GM19455 (cell line): ENCODE measurements at regions not wholly inside any gene's neighbourhood (a gene's known extent, or its start where the extent isn't known, plus 50 kb on each side); places are given as distances from the start of the nearest gene placed in this dataset.
"Not testable (repeated sequence)": the region's sequence is repeated elsewhere in the genome, so short reads cannot be mapped to it uniquely, and the experiment has no call there.

ENCODE experiments used
- ATAC-seq: cut with Tn5 transposase; IDR thresholded peaks from one replicate; pipeline ENCODE4 v1.9.1; 2021; ENCODE audit not compliant: unreplicated experiment

GRCh38 chr6:106885679-106886078 lies 88.8 kb downstream of the CD24 start:
- ATAC-seq, result no peak

- no peak for ATAC-seq
Measured at GRCh38 chr6:106884576-106884975, 90.0 kb downstream of the CD24 start.

- ATAC-seq, result no peak
Measured at GRCh38 chr6:106883808-106884262, 90.7 kb downstream of the CD24 start.

DNA sequence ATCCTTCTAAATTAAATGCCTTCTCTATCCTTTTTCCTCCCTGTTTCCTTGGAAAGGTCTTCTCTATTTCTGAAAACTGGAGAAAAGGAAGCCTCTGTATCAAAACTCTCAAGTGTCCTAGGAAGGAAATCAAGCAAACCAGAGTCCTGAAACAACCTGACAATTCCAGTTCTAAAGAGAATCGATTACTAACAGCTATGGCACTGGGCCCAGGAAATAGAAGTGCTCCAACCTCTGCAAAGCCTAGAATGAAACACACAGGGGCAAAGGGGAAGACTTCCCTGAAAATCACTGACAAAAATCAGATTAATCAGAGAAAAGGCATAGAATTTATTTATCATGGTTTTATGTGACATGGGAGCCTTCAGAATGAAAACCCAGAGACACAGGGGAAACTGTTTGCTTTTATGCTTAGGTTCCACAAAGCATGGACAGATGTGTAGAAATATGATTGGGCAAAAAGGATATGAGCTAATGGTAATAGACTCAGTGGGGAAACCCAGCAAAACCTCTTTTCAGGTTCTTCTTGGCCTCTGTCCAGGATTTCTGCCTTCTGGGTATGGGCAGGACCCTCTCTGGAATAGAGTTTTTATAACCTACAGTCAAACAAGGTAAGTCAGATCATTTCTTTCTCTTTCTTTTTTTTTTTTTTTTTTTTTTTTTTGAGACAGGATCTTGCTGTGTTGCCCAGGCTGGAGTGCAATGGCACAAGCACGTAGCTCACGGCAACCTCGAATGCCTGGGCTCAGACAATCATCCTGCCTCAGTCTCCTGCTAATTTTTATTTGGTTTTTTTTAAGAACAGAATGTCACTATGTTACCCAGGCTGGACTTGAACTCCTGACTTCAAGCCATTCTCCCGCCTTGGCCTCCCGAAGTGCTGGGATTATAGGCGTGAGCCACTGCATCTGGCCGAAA lies 91.7 kb downstream of the CD24 start:
- ATAC-seq, result no peak

DNA sequence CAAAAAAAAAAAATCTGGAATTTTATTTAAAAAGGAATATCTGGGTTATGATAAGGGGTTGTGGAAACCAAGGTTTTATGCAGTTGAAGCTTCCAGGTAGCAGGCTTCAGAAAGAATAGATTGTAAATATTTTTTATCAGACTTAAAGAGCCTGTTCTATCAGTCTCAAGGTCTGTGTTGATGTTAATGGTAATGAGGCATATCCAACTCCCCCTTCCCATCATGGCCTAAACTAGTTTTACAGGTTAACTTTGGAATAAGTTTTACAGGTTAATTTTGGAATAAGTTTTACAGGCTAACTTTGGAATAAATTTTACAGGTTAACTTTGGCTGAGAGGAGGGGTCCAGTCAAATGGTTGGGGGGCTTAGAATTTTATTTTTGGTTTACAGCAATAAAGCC lies 92.4 kb downstream of the CD24 start:
- no peak for ATAC-seq

DNA sequence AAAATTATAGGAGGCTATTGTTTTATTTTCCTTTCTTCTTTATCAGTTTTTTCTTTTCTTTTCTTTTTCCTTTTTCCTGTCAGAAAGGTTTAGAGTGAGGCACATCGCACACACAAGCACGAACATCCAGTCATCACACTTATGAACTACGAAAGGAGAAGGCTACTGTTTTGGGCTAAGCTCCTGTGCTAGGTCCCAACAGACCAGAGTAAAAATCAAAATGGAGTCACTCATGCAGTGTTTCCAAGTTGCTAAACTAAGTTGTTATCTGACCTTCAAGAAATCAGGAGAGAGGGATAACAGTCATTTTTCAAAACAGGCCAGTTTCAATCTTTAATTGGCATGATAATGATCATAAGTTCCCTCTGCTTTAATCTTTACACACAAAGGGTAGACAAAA lies 93.6 kb downstream of the CD24 start:
- ATAC-seq, result no peak

- no peak for ATAC-seq
Measured at GRCh38 chr6:106875782-106876321, 98.7 kb downstream of the CD24 start.

GRCh38 chr6:106874481-106874880 lies 100.0 kb downstream of the CD24 start:
- no peak for ATAC-seq

GRCh38 chr6:106872049-106872448 lies 102.5 kb downstream of the CD24 start:
- ATAC-seq, result no peak

DNA sequence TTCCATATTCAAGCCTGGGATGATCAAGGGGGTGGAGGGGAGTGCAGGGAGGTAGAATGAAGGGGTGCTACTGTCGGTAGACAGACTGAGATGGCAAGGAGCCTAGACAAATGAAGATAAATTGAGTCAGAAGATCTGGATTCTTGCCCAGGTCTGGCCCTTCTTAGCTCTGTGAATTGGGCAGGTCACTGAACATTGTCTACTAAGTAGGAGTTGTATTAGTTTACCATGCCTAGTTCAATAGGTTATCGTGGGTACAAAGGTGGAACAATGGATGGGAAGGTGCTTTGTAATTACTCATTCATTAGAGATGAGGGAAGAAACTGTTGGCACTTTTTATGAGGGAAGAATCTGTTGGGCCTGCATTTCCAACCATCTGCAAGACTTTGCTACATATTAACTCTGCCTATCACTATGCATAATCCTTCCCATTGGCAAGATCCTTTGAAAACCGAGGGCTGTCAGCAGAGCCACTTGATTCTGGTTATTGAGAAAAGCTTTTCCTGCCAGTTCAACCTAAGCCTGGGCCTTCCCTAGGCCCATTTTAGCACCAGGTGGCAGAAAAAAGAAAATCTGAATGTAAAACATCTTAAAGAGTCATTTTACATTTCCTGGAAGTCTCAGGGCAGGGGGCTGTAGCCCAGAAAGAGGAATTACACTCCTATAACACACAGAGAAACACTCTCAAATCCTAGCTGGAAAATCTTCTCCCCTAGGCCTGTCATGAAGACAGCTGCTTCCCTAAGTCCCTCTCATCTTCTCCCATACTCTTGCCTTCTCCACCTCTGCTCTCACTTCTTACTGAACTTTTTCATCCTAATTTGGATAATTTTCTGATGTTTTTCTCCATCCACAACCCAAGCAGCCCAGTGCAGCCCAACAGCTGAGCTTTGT lies 103.5 kb downstream of the CD24 start:
- no peak for ATAC-seq

DNA sequence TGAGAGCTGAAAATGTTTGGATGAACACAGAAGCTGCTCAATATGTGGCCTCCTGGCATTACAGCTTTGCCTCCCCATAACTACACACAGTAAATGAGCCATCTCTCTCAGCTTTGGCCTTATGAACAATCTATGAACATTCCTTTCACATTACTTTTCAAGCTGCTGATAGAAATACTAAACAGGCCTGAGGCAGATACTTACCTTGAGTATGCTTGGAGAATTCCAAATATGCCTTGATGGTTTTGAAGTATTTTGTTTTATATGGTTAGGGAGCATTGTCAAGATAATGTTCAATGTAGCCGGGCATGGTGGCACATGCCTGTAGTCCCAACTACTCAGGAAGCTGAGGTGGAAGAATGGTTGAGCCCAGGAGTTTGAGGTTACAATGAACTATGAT lies 104.5 kb downstream of the CD24 start:
- no peak for ATAC-seq

DNA sequence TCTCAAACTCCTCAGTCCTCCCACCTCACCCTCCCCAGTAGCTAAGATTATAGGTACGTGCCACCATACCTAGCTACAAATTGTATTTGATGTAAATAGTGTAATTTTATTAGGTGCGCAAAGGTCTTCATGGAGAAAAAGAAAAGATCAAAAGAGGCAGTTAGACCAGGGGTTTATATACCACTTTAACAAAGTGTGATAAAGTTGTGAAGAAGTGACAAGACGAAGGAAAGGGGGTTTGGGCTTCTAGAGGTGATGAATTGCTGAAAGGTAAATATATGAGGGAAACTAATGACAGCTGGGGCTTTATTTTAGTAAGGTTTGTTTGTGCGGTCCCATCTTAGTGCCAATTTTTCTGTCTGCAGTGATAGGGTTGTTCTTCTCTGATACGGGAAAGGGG lies 105.3 kb downstream of the CD24 start:
- no peak for ATAC-seq

- no peak for ATAC-seq
Measured at GRCh38 chr6:106866875-106867658, 107.5 kb downstream of the CD24 start.

GRCh38 chr6:106862858-106863257 lies 111.7 kb downstream of the CD24 start:
- no peak for ATAC-seq

GRCh38 chr6:106860940-106861339 lies 113.6 kb downstream of the CD24 start:
- ATAC-seq, result no peak

DNA sequence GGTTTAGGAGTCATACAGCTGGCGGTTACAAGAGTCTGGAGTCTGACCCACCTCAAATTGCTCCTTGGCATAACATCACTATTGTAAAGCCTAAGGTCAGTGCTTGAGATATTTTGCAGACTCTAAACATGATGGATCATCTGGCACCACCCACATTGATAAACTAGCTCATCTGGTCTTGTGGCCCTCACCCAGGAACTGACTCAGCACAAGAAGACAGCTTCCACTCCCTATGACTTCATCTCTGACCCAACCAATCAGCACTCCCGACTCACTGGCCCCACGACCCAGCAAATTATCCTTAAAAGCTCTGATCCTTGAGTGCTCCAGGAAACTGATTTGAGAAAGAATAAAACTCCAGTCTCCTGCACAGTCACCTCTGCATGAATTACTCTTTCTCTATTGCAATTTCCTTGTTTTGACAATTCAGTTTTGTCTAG lies 115.9 kb downstream of the CD24 start:
- ATAC-seq, result no peak

DNA sequence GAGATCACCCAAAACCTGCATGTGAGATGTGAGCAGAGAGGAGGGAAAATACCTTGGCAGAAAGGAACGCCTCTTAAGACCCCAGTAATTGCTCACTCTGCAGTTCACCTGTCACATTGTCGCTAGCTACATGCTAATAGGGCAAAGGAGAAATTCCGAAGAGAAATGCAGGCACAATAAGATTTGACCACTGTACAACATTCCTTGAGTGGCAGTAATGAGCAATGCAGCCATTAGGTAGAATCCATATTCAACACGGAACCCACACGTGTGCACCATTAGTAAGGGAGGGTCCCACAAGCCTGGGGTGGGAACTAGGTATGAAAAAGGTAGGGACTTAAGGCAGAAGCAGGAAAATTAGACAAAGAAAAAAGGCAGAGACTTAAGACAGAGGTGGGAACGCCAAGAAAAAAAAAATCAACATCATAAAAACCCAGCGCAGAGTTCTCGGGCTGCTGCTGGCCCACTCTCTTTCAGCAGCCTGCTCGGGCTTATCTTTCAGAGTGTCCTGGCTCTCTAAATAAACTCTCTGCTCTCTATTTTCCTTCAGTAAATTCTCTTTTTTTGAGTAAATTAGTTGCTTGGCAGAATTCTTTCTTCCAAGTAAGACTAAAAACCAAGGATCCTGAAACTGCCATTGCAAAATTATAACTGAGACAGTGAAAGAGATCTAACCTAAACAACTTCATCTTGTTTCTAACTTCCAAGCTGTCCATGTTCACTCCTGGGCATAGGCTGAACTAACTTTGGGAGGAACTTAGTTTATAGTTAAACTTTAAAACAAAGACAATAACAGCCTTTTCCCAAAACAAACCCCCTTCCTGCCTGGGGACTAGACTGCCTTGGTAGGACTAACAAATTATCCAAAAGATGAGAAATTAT lies 116.5 kb downstream of the CD24 start:
- ATAC-seq, result no peak

- ATAC-seq, result not testable (repeated sequence)
Measured at GRCh38 chr6:106857310-106857709, 117.2 kb downstream of the CD24 start.

GRCh38 chr6:106856227-106856874 lies 118.2 kb downstream of the CD24 start:
- ATAC-seq, result no peak
